T-helper 2 cell treated with Interferon-gamma antibody and Interleukin-4, amounts not matched to agents 5 μg/mL and 100 μg/mL, for 36 hours (primary cell): ENCODE measurements at regions not wholly inside any gene's neighbourhood (a gene's known extent, or its start where the extent isn't known, plus 50 kb on each side); places are given as distances from the start of the nearest gene placed in this dataset.
"Not testable (repeated sequence)": the region's sequence is repeated elsewhere in the genome, so short reads cannot be mapped to it uniquely, and the experiment has no call there.

Experiments used
- DNase-seq: peaks from one replicate; pipeline ENCODE4 v3.0.0; 2021; ENCODE audit warnings: low spot score
- H3K27ac Mint-ChIP-seq: one replicate; pipeline ENCODE4 v1.8.0; 2021; ENCODE audit warnings: mild to moderate bottlenecking, mixed read lengths
- H3K27me3 Mint-ChIP-seq: one replicate; pipeline ENCODE4 v1.8.0; 2021; ENCODE audit warnings: low read depth, mixed read lengths
- H3K36me3 Mint-ChIP-seq: one replicate; pipeline ENCODE4 v1.8.0; 2021; ENCODE audit warnings: low read depth, mixed read lengths
- H3K4me1 Mint-ChIP-seq: one replicate; pipeline ENCODE4 v1.8.0; 2021; ENCODE audit warnings: low read depth, mixed read lengths
- H3K4me3 Mint-ChIP-seq: one replicate; pipeline ENCODE4 v1.8.0; 2022; ENCODE audit warnings: mild to moderate bottlenecking, moderate library complexity, mixed read lengths
- H3K9me3 Mint-ChIP-seq: one replicate; pipeline ENCODE4 v1.8.0; 2021; ENCODE audit warnings: mixed read lengths

DNA sequence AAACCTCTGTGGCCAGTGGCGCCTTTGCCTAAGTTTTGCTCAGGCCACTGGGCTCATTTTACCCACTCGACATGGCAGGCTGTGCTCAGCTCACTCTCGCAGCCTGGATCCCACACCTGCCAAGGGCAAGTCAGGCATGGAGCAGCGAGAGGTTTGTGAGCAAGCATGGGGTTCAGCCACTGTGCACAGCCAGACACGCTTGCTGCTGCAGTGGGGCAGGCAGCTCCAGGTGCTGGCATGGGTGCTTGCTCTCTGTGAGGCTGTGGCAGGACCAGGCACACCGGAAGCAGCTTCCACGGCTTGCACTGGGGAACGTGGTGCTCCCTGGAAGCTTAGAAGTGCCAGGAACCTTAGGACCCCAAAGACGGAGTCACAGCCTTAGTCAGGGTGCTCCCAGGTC, 470.1 kb downstream of the CDH9 start:
- no peak overlapping the region for H3K27ac Mint-ChIP-seq

DNA sequence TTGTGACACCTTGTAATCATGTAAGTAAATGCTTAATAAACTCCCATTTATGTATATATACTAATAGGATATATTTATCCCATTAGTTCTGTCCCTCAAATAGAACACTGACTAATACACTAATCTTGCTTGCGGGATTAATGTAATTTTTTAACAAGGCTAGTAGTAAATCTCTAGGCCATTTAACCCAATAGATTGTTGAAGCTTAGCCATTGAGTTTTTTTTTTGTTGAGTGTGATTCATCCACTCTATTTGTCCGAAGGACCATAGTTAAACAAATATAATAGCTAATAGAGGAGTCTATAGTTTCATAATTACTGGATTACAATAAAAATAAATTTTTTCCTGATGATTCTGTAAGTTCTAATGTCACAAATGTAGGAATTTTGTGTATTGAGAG, 474.4 kb downstream of the CDH9 start:
- Mint-ChIP-seq H3K27ac (no peak overlapping the region), H3K4me3 (no peak overlapping the region), H3K9me3 (peaks cover 45% of the 10 kb centered on the region), H3K36me3 (no peaks in the 10 kb centered on the region), H3K4me1 (no peaks in the 10 kb centered on the region), H3K27me3 (no peaks in the 10 kb centered on the region)
- DNase-seq = no peak

More for the DNA sequence above, 470.1 kb downstream of the CDH9 start:
- DNase-seq = no peak
- no peak overlapping the region for H3K4me3 Mint-ChIP-seq
- no peaks in the 10 kb centered on the region for H3K36me3 Mint-ChIP-seq
- H3K27me3 Mint-ChIP-seq = no peaks in the 10 kb centered on the region
- peaks cover 45% of the 10 kb centered on the region for H3K9me3 Mint-ChIP-seq
- no peaks in the 10 kb centered on the region for H3K4me1 Mint-ChIP-seq

DNA sequence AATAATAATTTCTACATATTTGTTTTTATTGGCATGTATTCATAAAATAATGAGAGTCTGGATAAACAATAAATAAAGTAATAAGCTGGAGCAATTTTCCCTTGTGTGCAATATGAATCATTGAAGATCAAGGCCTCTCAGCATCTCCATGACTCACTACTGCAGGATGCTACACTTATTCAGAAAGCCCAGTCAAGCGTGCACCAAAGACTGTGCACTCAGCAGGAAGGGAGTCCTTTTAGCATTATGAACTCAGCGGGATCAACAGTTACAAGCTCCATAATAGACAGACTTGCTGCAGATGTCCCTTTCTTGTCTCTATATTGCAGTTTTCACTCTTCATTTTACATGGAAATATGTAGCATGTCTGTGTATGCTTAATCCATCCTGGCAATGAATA, 485.3 kb downstream of the CDH9 start:
- H3K27ac Mint-ChIP-seq = no peak overlapping the region
- no peaks in the 10 kb centered on the region for H3K4me1 Mint-ChIP-seq
- peaks cover 38% of the 10 kb centered on the region for H3K9me3 Mint-ChIP-seq
- no peak overlapping the region for H3K4me3 Mint-ChIP-seq
- no peaks in the 10 kb centered on the region for H3K27me3 Mint-ChIP-seq
- H3K36me3 Mint-ChIP-seq = no peaks in the 10 kb centered on the region
- no peak for DNase-seq

DNA sequence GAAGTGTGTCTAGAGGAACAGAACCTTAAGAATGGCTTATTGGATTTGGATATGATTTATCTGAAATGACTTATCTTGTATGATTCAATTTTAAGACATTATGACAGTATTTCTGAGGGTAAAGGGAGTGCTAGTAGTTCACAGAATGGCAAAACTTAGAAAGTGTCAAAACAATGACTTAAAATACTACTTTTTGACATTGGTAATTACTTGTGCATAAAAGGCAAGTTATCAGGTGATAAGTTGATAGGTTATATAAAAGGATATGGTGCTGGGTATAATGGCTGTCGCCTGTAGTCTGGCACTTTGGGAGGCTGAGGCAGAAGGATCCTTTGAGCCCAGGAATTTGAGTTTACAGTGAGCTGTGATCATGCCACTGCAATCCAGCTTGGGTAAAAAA, 494.4 kb downstream of the CDH9 start:
- Mint-ChIP-seq H3K36me3 (no peaks in the 10 kb centered on the region), H3K27me3 (no peaks in the 10 kb centered on the region), H3K9me3 (peaks cover 39% of the 10 kb centered on the region), H3K4me1 (no peaks in the 10 kb centered on the region), H3K27ac (no peak overlapping the region), H3K4me3 (no peak overlapping the region)
- DNase-seq = no peak

DNA sequence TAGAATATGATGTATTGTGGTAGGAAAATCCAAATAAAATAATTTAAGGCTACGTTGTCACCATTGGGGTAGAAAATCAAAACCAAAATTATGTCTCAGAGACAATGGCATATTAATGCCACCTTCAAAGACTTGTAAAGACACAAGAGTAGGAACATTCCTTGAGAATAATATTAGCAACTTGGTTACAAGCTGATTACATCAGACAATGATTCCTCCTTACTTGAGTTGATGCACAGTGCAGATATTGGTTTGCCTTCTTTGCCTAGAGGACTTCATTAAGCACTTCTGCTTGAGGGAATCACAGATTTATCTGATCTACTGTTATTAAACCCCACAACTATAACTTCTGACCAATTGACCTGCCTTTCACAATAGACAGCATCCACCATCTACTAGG, 500.2 kb downstream of the CDH9 start:
- Mint-ChIP-seq H3K4me1 (no peaks in the 10 kb centered on the region), H3K4me3 (no peak overlapping the region), H3K9me3 (peaks cover 45% of the 10 kb centered on the region), H3K36me3 (no peaks in the 10 kb centered on the region), H3K27ac (no peak overlapping the region), H3K27me3 (no peaks in the 10 kb centered on the region)
- no peak for DNase-seq

DNA sequence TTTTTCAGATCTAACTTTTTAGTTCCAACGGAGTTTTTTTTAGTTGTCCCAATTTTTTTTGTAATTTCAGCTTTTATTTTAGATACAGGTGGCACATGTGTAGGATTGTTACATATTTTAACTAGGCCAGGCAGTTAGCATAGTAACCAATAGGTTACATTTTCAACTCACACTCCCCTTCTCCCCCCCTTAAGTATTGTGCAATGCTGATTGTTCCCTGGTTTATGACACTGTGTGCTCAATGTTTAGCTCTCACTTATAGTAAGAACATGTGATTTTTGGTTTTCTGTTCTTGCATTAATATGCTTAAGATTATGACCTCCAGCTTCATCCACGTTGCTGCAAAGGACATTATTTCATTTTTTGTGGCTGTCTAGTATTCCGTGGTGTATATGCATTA, 503.2 kb downstream of the CDH9 start:
- Mint-ChIP-seq H3K27me3 (no peaks in the 10 kb centered on the region), H3K36me3 (no peaks in the 10 kb centered on the region), H3K9me3 (peaks cover 48% of the 10 kb centered on the region), H3K4me1 (no peaks in the 10 kb centered on the region), H3K27ac (no peak overlapping the region), H3K4me3 (no peak overlapping the region)
- no peak for DNase-seq

DNA sequence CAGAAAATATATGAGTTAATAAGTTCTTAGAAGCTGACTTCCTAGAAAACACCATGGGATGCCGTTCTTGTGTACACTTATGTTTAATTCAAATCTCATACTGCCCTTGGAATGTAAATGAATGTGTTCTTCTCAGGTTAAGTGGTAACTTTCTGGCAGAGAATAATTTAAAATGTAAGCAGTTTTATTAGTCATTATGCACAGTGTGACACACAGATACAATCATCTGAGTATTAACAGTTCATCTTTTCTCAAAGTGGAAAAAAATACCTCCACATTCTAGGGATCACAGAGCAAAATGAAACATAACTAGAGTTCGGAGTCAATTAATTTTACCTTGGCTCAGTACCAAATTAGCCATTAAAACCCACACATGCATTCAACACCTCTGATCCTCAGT, 508.1 kb downstream of the CDH9 start:
- Mint-ChIP-seq H3K4me3 (no peak overlapping the region), H3K27ac (no peak overlapping the region), H3K4me1 (no peaks in the 10 kb centered on the region), H3K36me3 (no peaks in the 10 kb centered on the region), H3K27me3 (no peaks in the 10 kb centered on the region), H3K9me3 (peaks cover 24% of the 10 kb centered on the region)
- no peak for DNase-seq

DNA sequence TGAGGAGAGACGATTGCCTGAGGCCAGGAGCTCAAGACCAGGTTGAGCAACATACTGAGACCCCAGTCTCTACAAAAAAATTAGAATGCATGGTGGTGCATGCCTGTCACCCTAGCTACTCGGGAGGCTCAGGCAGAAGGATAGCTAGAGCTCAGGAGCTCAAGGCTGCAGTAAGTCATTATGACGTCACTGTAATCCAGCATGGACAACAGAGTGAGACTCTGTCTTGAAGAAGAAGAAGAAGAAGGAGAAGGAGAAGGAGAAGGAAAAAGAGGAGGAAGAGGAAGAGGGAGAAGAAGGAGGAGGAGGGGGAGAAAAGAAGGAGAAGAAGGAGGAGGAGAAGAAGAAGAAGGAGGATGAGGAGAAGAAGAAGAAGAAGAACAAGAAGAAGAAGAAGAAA, 519.1 kb downstream of the CDH9 start:
- no peak for DNase-seq
- H3K4me1 Mint-ChIP-seq = no peaks in the 10 kb centered on the region
- no peaks in the 10 kb centered on the region for H3K27me3 Mint-ChIP-seq
- no peak overlapping the region for H3K27ac Mint-ChIP-seq
- no peaks in the 10 kb centered on the region for H3K36me3 Mint-ChIP-seq
- peaks cover 35% of the 10 kb centered on the region for H3K9me3 Mint-ChIP-seq
- H3K4me3 Mint-ChIP-seq = no peak overlapping the region

DNA sequence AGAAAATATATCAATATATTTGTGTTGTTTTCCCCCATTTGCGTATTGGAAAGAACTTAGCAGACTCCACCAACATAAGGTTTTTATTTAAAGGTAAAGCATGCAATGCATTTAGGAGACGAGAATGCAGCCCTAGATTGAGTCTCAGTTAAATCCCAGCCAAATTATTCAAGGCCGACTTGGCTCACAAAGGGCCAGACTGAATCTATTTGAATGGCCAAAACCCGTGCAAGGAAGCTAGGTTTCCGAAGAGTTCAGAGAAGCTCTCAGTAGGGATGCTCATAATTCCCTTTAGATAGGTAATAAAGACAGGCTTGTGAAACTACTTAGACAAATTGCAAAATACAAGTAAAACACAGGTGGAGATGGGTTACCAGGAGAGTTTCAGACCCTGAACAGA, 520.3 kb downstream of the CDH9 start:
- Mint-ChIP-seq H3K4me1 (no peaks in the 10 kb centered on the region), H3K27me3 (no peaks in the 10 kb centered on the region), H3K27ac (no peak overlapping the region), H3K36me3 (no peaks in the 10 kb centered on the region), H3K4me3 (no peak overlapping the region), H3K9me3 (peaks cover 27% of the 10 kb centered on the region)
- DNase-seq = no peak

DNA sequence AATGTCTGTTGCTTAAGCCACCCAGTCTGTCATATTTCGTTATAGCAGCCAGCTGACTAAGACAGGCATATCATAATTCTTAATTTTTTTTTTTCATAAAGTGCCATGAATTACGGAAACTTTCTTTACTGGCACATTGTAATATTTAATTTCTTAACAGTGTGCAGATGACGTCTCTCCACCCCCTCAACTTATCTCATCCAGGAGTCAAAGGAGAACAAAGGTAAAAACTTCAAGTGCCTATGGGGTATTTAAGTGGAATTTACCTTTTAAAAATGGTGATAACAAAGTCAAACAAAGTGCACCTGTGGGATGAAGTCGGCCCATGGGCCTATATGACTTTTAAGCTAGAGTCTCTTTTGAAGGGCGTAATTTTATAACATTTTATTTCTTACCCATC, 539.4 kb downstream of the CDH9 start:
- H3K4me3 Mint-ChIP-seq = no peak overlapping the region
- H3K36me3 Mint-ChIP-seq = no peaks in the 10 kb centered on the region
- H3K4me1 Mint-ChIP-seq = no peaks in the 10 kb centered on the region
- DNase-seq = no peak
- H3K9me3 Mint-ChIP-seq = peaks cover 27% of the 10 kb centered on the region
- no peak overlapping the region for H3K27ac Mint-ChIP-seq
- H3K27me3 Mint-ChIP-seq = no peaks in the 10 kb centered on the region

DNA sequence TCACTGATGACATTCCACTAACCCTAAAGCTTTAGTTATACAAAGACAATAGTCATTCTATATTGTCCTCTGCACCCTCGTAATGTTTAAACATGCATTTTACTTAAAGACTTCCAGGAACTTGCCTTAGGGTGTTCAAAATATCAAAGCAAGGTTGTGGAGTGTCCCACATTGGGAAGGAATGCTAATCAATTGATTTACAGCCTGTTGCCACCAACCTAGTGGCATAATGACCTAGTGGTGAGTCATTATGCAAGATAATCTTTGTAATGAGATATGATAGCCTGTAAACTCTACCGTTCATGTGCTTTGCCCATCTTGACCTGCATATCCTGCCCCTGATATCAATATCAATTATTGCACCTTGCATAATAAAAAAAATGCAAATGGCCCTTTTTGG, 542.9 kb downstream of the CDH9 start:
- Mint-ChIP-seq H3K36me3 (no peaks in the 10 kb centered on the region), H3K4me3 (no peak overlapping the region), H3K9me3 (peaks cover 22% of the 10 kb centered on the region), H3K27me3 (no peaks in the 10 kb centered on the region), H3K4me1 (no peaks in the 10 kb centered on the region), H3K27ac (no peak overlapping the region)
- no peak for DNase-seq

DNA sequence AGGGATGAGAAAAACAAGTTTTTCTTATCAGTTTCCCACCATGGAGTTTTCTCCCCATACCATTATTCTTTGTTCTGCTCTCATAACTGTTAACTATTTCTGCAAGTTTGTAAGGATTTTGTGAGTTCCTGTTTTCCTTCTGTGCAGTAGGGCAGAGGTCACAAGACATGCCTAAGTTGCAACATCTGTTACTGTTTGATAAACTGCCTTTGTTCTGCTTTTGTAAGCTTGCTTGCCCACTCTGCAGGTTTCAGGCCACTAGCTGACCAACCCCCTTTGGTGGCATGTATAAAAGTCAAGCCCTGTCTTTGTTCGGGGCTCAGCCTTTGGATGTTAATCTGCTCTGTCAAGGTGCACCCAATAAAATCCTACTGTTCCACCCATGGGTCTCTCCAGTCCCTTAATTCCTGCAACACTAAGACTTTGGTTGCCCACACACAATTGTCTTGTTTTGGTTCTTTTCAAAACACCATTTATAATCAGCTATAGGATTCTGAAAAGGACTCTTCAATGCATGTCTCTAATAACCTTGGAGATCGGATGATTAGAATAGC, 545.4 kb downstream of the CDH9 start:
- Mint-ChIP-seq H3K36me3 (no peaks in the 10 kb centered on the region), H3K4me1 (no peaks in the 10 kb centered on the region), H3K27me3 (no peaks in the 10 kb centered on the region), H3K27ac (no peak overlapping the region), H3K4me3 (no peak overlapping the region), H3K9me3 (peaks cover 37% of the 10 kb centered on the region)
- DNase-seq = no peak

DNA sequence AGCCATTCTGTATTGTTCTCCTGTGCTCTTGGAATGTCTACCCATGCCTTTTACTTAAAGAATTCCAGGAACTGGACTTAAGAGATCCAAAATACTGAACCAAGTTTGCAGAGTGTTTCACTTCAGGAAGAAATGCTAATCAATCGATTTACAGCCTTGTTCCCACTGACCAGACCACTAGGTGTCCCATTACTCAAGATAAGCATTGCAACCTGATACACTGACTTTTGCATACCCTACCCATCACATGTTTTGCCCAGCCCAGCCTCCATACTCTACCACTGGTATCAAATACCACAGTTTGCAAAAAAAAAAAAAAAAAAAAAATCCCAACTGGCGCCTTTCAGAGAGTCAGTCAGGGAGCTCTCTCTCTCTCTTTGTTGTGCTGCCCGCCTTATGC, 550.8 kb downstream of the CDH9 start:
- no peaks in the 10 kb centered on the region for H3K36me3 Mint-ChIP-seq
- H3K27ac Mint-ChIP-seq = no peak overlapping the region
- H3K4me3 Mint-ChIP-seq = no peak overlapping the region

DNA sequence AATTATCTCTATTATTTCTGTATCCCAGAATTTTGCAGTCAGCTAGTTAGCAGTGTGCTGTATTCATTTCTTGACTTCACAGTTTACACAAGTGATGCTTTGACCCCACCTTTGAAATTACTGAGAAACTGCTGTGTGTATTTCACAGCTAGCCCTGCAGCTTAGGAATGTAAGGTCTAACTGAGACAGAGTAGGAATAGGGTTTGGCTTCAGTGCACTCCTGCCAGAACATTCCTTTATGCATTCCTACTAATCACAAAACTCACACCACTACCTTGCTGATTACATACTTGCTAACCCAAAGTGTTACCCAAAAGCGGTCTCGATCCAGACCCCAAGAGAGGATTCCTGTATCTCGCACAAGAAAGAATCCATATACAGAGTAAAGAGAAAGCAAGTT, 551.8 kb downstream of the CDH9 start:
- Mint-ChIP-seq H3K27me3 (no peaks in the 10 kb centered on the region), H3K4me1 (no peaks in the 10 kb centered on the region), H3K4me3 (no peak overlapping the region), H3K36me3 (no peaks in the 10 kb centered on the region), H3K27ac (no peak overlapping the region), H3K9me3 (peaks cover 41% of the 10 kb centered on the region)
- DNase-seq = no peak

More for the DNA sequence above, 550.8 kb downstream of the CDH9 start:
- Mint-ChIP-seq H3K9me3 (peaks cover 34% of the 10 kb centered on the region), H3K4me1 (no peaks in the 10 kb centered on the region), H3K27me3 (no peaks in the 10 kb centered on the region)
- DNase-seq = no peak

DNA sequence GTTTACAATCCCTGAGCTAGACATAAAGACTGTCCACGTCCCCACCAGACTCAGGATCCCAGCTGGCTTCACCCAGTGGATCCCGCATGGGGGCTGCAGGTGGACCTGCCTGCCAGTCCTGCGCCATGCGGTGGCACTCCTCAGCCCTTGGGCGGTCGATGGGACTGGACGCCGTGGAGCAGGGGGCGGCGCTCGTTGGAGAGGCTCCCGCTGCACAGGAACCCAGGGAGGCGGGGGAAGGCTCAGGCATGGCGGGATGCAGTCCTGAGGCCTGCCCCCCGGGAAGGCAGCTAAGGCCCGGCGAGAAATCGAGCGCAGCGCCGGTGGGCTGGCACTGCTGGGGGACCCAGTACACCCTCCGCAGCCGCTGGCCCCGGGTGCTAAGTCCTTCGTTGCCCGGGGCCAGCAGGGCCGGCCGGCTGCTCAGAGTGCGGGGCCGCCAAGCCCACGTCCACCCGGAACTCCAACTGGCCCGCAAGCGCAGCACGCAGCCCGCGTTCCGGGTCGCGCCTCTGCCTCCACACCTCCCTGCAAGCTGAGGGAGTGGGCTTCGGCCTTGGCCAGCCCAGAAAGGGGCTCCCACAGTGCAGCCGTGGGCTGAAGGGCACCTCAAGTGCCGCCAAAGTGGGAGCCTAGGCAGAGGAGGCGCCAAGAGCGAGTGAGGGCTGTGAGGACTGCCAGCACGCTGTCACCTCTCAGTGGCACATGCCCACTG, 553.1 kb downstream of the CDH9 start:
- H3K27me3 Mint-ChIP-seq = not testable (repeated sequence)

More for the DNA sequence above, 553.1 kb downstream of the CDH9 start:
- H3K4me1 Mint-ChIP-seq, H3K4me3 Mint-ChIP-seq, DNase-seq, H3K36me3 Mint-ChIP-seq, H3K27ac Mint-ChIP-seq: not testable (repeated sequence)
- peaks cover 30% of the 10 kb centered on the region for H3K9me3 Mint-ChIP-seq
